A673 (cell line): ENCODE measurements at regions not wholly inside any gene's neighbourhood (a gene's known extent, or its start where the extent isn't known, plus 50 kb on each side); places are given as distances from the start of the nearest gene placed in this dataset.

Experiments used
- EZH2 ChIP-seq: fragments of 200-600 bp; sonication (generic); IDR thresholded peaks from 2 replicates; pipeline ENCODE4 v1.6.1; 2017; ENCODE audit warnings: borderline replicate concordance, low read depth, mild to moderate bottlenecking, mixed read lengths, antibody characterized with exemption, low read length; ENCODE audit not compliant: poor library complexity, severe bottlenecking
- TF ChIP-seq, protein P1 (sequence below): fragments of 300-800, 200-600 bp; sonication (generic); conservative IDR thresholded peaks from 2 replicates; pipeline ENCODE4 v1.5.1; 2017; ENCODE audit warnings: low read depth, mild to moderate bottlenecking, antibody characterized with exemption, low read length, moderate library complexity, mixed read lengths

DNA sequence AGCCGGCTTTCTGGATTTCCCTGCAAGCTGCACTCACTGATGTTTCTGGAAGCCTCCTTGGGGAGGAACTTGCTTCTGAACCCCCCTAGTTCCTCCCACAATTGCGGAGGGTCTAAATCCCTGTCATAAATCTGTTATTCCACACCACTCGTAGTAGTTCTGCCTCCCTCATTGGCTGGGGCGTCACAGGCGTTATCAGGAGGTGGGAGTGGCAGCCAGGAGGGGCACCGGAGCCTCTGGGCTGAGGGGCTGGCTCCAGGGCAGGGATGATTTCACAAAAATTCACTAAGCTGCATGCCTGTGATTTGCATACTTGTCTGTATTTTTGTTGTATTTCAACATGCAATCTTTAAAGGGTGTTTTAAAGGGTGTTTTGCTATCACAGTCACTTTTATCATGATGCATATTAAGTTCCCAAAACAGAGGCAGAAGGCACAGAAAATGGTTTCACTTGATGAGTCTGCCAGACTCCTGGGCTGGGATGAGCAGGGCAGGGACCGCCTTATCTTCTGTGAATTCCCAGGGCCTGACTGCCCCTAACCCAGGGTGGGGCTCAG lies 176.2 kb upstream of the FOXF1 start:
- TF ChIP-seq, protein P1, sequence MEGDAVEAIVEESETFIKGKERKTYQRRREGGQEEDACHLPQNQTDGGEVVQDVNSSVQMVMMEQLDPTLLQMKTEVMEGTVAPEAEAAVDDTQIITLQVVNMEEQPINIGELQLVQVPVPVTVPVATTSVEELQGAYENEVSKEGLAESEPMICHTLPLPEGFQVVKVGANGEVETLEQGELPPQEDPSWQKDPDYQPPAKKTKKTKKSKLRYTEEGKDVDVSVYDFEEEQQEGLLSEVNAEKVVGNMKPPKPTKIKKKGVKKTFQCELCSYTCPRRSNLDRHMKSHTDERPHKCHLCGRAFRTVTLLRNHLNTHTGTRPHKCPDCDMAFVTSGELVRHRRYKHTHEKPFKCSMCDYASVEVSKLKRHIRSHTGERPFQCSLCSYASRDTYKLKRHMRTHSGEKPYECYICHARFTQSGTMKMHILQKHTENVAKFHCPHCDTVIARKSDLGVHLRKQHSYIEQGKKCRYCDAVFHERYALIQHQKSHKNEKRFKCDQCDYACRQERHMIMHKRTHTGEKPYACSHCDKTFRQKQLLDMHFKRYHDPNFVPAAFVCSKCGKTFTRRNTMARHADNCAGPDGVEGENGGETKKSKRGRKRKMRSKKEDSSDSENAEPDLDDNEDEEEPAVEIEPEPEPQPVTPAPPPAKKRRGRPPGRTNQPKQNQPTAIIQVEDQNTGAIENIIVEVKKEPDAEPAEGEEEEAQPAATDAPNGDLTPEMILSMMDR: no peak
- no peak for TF ChIP-seq EZH2
